DOHH2 (cell line): ENCODE measurements at regions not wholly inside any gene's neighbourhood (a gene's known extent, or its start where the extent isn't known, plus 50 kb on each side); places are given as distances from the start of the nearest gene placed in this dataset.

Experiments
- H3F3A ChIP-seq: fragments of 200-600 bp; sonication (generic), shearing (Covaris generic); 2 replicates; pipeline ENCODE4 v1.6.0; 2016; ENCODE audit warnings: antibody characterized with exemption, mild to moderate bottlenecking; ENCODE audit not compliant: control insufficient read depth, insufficient read depth
- H3K27ac ChIP-seq: fragments of 200-600 bp; sonication (generic); 2 replicates; pipeline ENCODE4 v1.5.1; 2014; ENCODE audit warnings: low read depth, mild to moderate bottlenecking, low read length, moderate library complexity
- H3K27me3 ChIP-seq: fragments of 200-600 bp; sonication (generic); 2 replicates; pipeline ENCODE4 v1.6.1; 2014; ENCODE audit warnings: mild to moderate bottlenecking, low read length, mixed read lengths; ENCODE audit not compliant: control insufficient read depth
- H3K36me3 ChIP-seq: fragments of 200-600 bp; sonication (generic); 2 replicates; pipeline ENCODE4 v1.6.1; 2014; ENCODE audit warnings: mild to moderate bottlenecking, low read length, moderate library complexity, mixed read lengths; ENCODE audit not compliant: control insufficient read depth
- H3K4me1 ChIP-seq: fragments of 200-600 bp; sonication (generic); 2 replicates; pipeline ENCODE4 v1.6.1; 2014; ENCODE audit warnings: mild to moderate bottlenecking, low read length, mixed read lengths; ENCODE audit not compliant: control insufficient read depth
- H3K4me2 ChIP-seq: fragments of 200-600 bp; sonication (generic); 2 replicates; pipeline ENCODE4 v1.6.0; 2014; ENCODE audit warnings: mild to moderate bottlenecking, low read length, moderate library complexity
- H3K4me3 ChIP-seq: fragments of 200-600 bp; sonication (generic); 2 replicates; pipeline ENCODE4 v1.5.1; 2014; ENCODE audit warnings: mild to moderate bottlenecking, low read length, mixed read lengths
- H3K79me2 ChIP-seq: fragments of 200-600 bp; sonication (generic); 2 replicates; pipeline ENCODE4 v1.6.1; 2014; ENCODE audit warnings: mild to moderate bottlenecking, low read length, mixed read lengths; ENCODE audit not compliant: control insufficient read depth
- H3K9me2 ChIP-seq: fragments of 200-600 bp; sonication (generic); replicated peaks from 2 replicates; pipeline ENCODE4 v1.6.1; 2014; ENCODE audit warnings: mild to moderate bottlenecking, low read length, mixed read lengths; ENCODE audit not compliant: control insufficient read depth
- H3K9me3 ChIP-seq: fragments of 200-600 bp; sonication (generic); 2 replicates; pipeline ENCODE4 v1.6.1; 2014; ENCODE audit warnings: antibody characterized with exemption, low read length, mixed read lengths; ENCODE audit not compliant: control insufficient read depth, insufficient read depth
- H4K20me1 ChIP-seq: fragments of 200-600 bp; sonication (generic); 2 replicates; pipeline ENCODE4 v1.6.0; 2014; ENCODE audit warnings: low read depth, mild to moderate bottlenecking, antibody characterized with exemption, low read length, moderate library complexity; ENCODE audit not compliant: control insufficient read depth, insufficient read depth
- CTCF ChIP-seq: fragments of 200-600 bp; sonication (generic); IDR thresholded peaks from one replicate; pipeline ENCODE4 v1.5.1; 2014; ENCODE audit warnings: antibody characterized with exemption, mild to moderate bottlenecking, low read depth, low read length; ENCODE audit not compliant: poor library complexity, severe bottlenecking
- EZH2phosphoT487 ChIP-seq: fragments of 200-600 bp; sonication (generic); IDR thresholded peaks from 2 replicates; pipeline ENCODE4 v1.6.1; 2017; ENCODE audit warnings: borderline replicate concordance, mild to moderate bottlenecking, antibody characterized with exemption, low read length, moderate library complexity, mixed read lengths

GRCh38 chrX:99938464-99938863 is 471.6 kb downstream of the PCDH19 start:
- no peak for TF ChIP-seq EZH2phosphoT487
- TF ChIP-seq CTCF = no peak
- Histone ChIP-seq H3F3A (no peaks in the 10 kb centered on the region), H3K4me3 (no peak overlapping the region), H4K20me1 (no peaks in the 10 kb centered on the region), H3K27ac (no peak overlapping the region), H3K79me2 (no peaks in the 10 kb centered on the region), H3K9me3 (no peaks in the 10 kb centered on the region), H3K9me2 (no peaks in the 10 kb centered on the region), H3K36me3 (no peaks in the 10 kb centered on the region), H3K4me1 (no peaks in the 10 kb centered on the region), H3K27me3 (no peaks in the 10 kb centered on the region), H3K4me2 (no peak overlapping the region)

GRCh38 chrX:99933865-99934264 is 476.2 kb downstream of the PCDH19 start:
- no peaks in the 10 kb centered on the region for H3K4me1 ChIP-seq
- no peak overlapping the region for H3K4me3 ChIP-seq
- no peaks in the 10 kb centered on the region for H3K27me3 ChIP-seq
- no peaks in the 10 kb centered on the region for H3K9me2 ChIP-seq
- H3K9me3 ChIP-seq = no peaks in the 10 kb centered on the region
- no peaks in the 10 kb centered on the region for H4K20me1 ChIP-seq
- H3K27ac ChIP-seq = no peak overlapping the region
- no peaks in the 10 kb centered on the region for H3F3A ChIP-seq
- no peaks in the 10 kb centered on the region for H3K36me3 ChIP-seq
- TF ChIP-seq EZH2phosphoT487 (no peak), CTCF (no peak)
- H3K4me2 ChIP-seq = no peak overlapping the region
- no peaks in the 10 kb centered on the region for H3K79me2 ChIP-seq

GRCh38 chrX:99914635-99915034 is 495.4 kb downstream of the PCDH19 start:
- H4K20me1 ChIP-seq = no peaks in the 10 kb centered on the region
- H3K9me3 ChIP-seq = no peaks in the 10 kb centered on the region
- H3K9me2 ChIP-seq = no peaks in the 10 kb centered on the region
- no peaks in the 10 kb centered on the region for H3F3A ChIP-seq
- no peaks in the 10 kb centered on the region for H3K79me2 ChIP-seq
- no peaks in the 10 kb centered on the region for H3K36me3 ChIP-seq
- H3K4me1 ChIP-seq = no peaks in the 10 kb centered on the region
- no peak for TF ChIP-seq CTCF
- TF ChIP-seq EZH2phosphoT487 = no peak
- H3K27me3 ChIP-seq = no peaks in the 10 kb centered on the region
- H3K27ac ChIP-seq = no peak overlapping the region
- H3K4me3 ChIP-seq = no peak overlapping the region
- H3K4me2 ChIP-seq = no peak overlapping the region

- H3K4me2 ChIP-seq = no peak overlapping the region
- no peaks in the 10 kb centered on the region for H3K4me1 ChIP-seq
- H4K20me1 ChIP-seq = no peaks in the 10 kb centered on the region
- H3K36me3 ChIP-seq = no peaks in the 10 kb centered on the region
- no peak for TF ChIP-seq CTCF
- TF ChIP-seq EZH2phosphoT487 = no peak
- no peak overlapping the region for H3K27ac ChIP-seq
- H3K4me3 ChIP-seq = no peak overlapping the region
- no peaks in the 10 kb centered on the region for H3K27me3 ChIP-seq
- H3F3A ChIP-seq = no peaks in the 10 kb centered on the region
- no peaks in the 10 kb centered on the region for H3K79me2 ChIP-seq
- H3K9me2 ChIP-seq = no peaks in the 10 kb centered on the region
- no peaks in the 10 kb centered on the region for H3K9me3 ChIP-seq
Measured at GRCh38 chrX:99913611-99914010, 496.5 kb downstream of the PCDH19 start.
